ENCODE measurements at regions not wholly inside any gene's neighbourhood (a gene's known extent, or its start where the extent isn't known, plus 50 kb on each side); places are given as distances from the start of the nearest gene placed in this dataset.

GRCh38 chr12:125775507-125775906, 710.3 kb downstream of the AACS start:
- no peak overlapping the region for H3K4me3 ChIP-seq (ENCODE audit: low read depth, low read length)
- H3K4me1 ChIP-seq (ENCODE audit: control insufficient read depth, insufficient read depth, low read length): no peaks in the 10 kb centered on the region
- H3K9ac ChIP-seq (ENCODE audit: low read depth, low read length): no peak overlapping the region
- no peaks in the 10 kb centered on the region for H3K36me3 ChIP-seq (ENCODE audit: control insufficient read depth, insufficient read depth, low read length)
- peaks cover 9% of the 10 kb centered on the region for H3K27me3 ChIP-seq (ENCODE audit: control insufficient read depth, insufficient read depth, low read length)
- H3K9me3 ChIP-seq (ENCODE audit: control insufficient read depth, insufficient read depth, low read length): peaks cover 5% of the 10 kb centered on the region

GRCh38 chr12:125776212-125776611, 711.0 kb downstream of the AACS start:
- H3K36me3 ChIP-seq (ENCODE audit: control insufficient read depth, insufficient read depth, low read length): no peaks in the 10 kb centered on the region
- no peak overlapping the region for H3K9ac ChIP-seq (ENCODE audit: low read depth, low read length)
- H3K4me3 ChIP-seq (ENCODE audit: low read depth, low read length): no peak overlapping the region
- peaks cover 9% of the 10 kb centered on the region for H3K27me3 ChIP-seq (ENCODE audit: control insufficient read depth, insufficient read depth, low read length)
- H3K4me1 ChIP-seq (ENCODE audit: control insufficient read depth, insufficient read depth, low read length): no peaks in the 10 kb centered on the region
- H3K9me3 ChIP-seq (ENCODE audit: control insufficient read depth, insufficient read depth, low read length): peaks cover 5% of the 10 kb centered on the region

GRCh38 chr12:125786143-125786542, 720.9 kb downstream of the AACS start:
- H3K36me3 ChIP-seq (ENCODE audit: control insufficient read depth, insufficient read depth, low read length): no peaks in the 10 kb centered on the region
- no peaks in the 10 kb centered on the region for H3K27me3 ChIP-seq (ENCODE audit: control insufficient read depth, insufficient read depth, low read length)
- H3K4me1 ChIP-seq (ENCODE audit: control insufficient read depth, insufficient read depth, low read length): no peaks in the 10 kb centered on the region
- H3K4me3 ChIP-seq (ENCODE audit: low read depth, low read length): no peak overlapping the region
- H3K9me3 ChIP-seq (ENCODE audit: control insufficient read depth, insufficient read depth, low read length): peaks cover 9% of the 10 kb centered on the region
- H3K9ac ChIP-seq (ENCODE audit: low read depth, low read length): no peak overlapping the region

GRCh38 chr12:125794401-125794800, 729.2 kb downstream of the AACS start:
- Histone ChIP-seq H3K36me3 (ENCODE audit: control insufficient read depth, insufficient read depth, low read length) (no peaks in the 10 kb centered on the region), H3K9ac (ENCODE audit: low read depth, low read length) (no peak overlapping the region), H3K4me3 (ENCODE audit: low read depth, low read length) (no peak overlapping the region), H3K9me3 (ENCODE audit: control insufficient read depth, insufficient read depth, low read length) (peaks cover 8% of the 10 kb centered on the region), H3K27me3 (ENCODE audit: control insufficient read depth, insufficient read depth, low read length) (no peaks in the 10 kb centered on the region), H3K4me1 (ENCODE audit: control insufficient read depth, insufficient read depth, low read length) (no peaks in the 10 kb centered on the region)

GRCh38 chr12:125797421-125798175, 732.4 kb downstream of the AACS start:
- no peak overlapping the region for H3K9ac ChIP-seq (ENCODE audit: low read depth, low read length)
- no peaks in the 10 kb centered on the region for H3K4me1 ChIP-seq (ENCODE audit: control insufficient read depth, insufficient read depth, low read length)
- no peak overlapping the region for H3K4me3 ChIP-seq (ENCODE audit: low read depth, low read length)
- no peaks in the 10 kb centered on the region for H3K36me3 ChIP-seq (ENCODE audit: control insufficient read depth, insufficient read depth, low read length)
- H3K27me3 ChIP-seq (ENCODE audit: control insufficient read depth, insufficient read depth, low read length): no peaks in the 10 kb centered on the region
- peaks cover 8% of the 10 kb centered on the region for H3K9me3 ChIP-seq (ENCODE audit: control insufficient read depth, insufficient read depth, low read length)

GRCh38 chr12:125804660-125805059, 739.4 kb downstream of the AACS start:
- Histone ChIP-seq H3K4me3 (ENCODE audit: low read depth, low read length) (no peak overlapping the region), H3K27me3 (ENCODE audit: control insufficient read depth, insufficient read depth, low read length) (no peaks in the 10 kb centered on the region), H3K9me3 (ENCODE audit: control insufficient read depth, insufficient read depth, low read length) (no peaks in the 10 kb centered on the region), H3K36me3 (ENCODE audit: control insufficient read depth, insufficient read depth, low read length) (no peaks in the 10 kb centered on the region), H3K9ac (ENCODE audit: low read depth, low read length) (no peak overlapping the region), H3K4me1 (ENCODE audit: control insufficient read depth, insufficient read depth, low read length) (no peaks in the 10 kb centered on the region)

GRCh38 chr12:125824276-125824675, 759.0 kb downstream of the AACS start:
- Histone ChIP-seq H3K4me3 (ENCODE audit: low read depth, low read length) (no peak overlapping the region), H3K27me3 (ENCODE audit: control insufficient read depth, insufficient read depth, low read length) (no peaks in the 10 kb centered on the region), H3K9me3 (ENCODE audit: control insufficient read depth, insufficient read depth, low read length) (peaks cover 4% of the 10 kb centered on the region), H3K4me1 (ENCODE audit: control insufficient read depth, insufficient read depth, low read length) (no peaks in the 10 kb centered on the region), H3K36me3 (ENCODE audit: control insufficient read depth, insufficient read depth, low read length) (no peaks in the 10 kb centered on the region), H3K9ac (ENCODE audit: low read depth, low read length) (no peak overlapping the region)

- Histone ChIP-seq H3K9ac (ENCODE audit: low read depth, low read length) (no peak overlapping the region), H3K4me1 (ENCODE audit: control insufficient read depth, insufficient read depth, low read length) (no peaks in the 10 kb centered on the region), H3K36me3 (ENCODE audit: control insufficient read depth, insufficient read depth, low read length) (no peaks in the 10 kb centered on the region)
Measured at GRCh38 chr12:125835852-125836251, 770.6 kb downstream of the AACS start.

GRCh38 chr12:125836647-125837046, 771.4 kb downstream of the AACS start:
- no peak overlapping the region for H3K9ac ChIP-seq (ENCODE audit: low read depth, low read length)
- no peaks in the 10 kb centered on the region for H3K4me1 ChIP-seq (ENCODE audit: control insufficient read depth, insufficient read depth, low read length)
- no peaks in the 10 kb centered on the region for H3K27me3 ChIP-seq (ENCODE audit: control insufficient read depth, insufficient read depth, low read length)
- H3K9me3 ChIP-seq (ENCODE audit: control insufficient read depth, insufficient read depth, low read length): no peaks in the 10 kb centered on the region
- H3K4me3 ChIP-seq (ENCODE audit: low read depth, low read length): no peak overlapping the region
- no peaks in the 10 kb centered on the region for H3K36me3 ChIP-seq (ENCODE audit: control insufficient read depth, insufficient read depth, low read length)

More at GRCh38 chr12:125835852-125836251, 770.6 kb downstream of the AACS start:
- no peaks in the 10 kb centered on the region for H3K9me3 ChIP-seq (ENCODE audit: control insufficient read depth, insufficient read depth, low read length)
- no peaks in the 10 kb centered on the region for H3K27me3 ChIP-seq (ENCODE audit: control insufficient read depth, insufficient read depth, low read length)
- H3K4me3 ChIP-seq (ENCODE audit: low read depth, low read length): no peak overlapping the region

- Histone ChIP-seq H3K4me1 (ENCODE audit: control insufficient read depth, insufficient read depth, low read length) (no peaks in the 10 kb centered on the region), H3K9me3 (ENCODE audit: control insufficient read depth, insufficient read depth, low read length) (peaks cover 5% of the 10 kb centered on the region), H3K9ac (ENCODE audit: low read depth, low read length) (no peak overlapping the region), H3K4me3 (ENCODE audit: low read depth, low read length) (no peak overlapping the region), H3K36me3 (ENCODE audit: control insufficient read depth, insufficient read depth, low read length) (no peaks in the 10 kb centered on the region), H3K27me3 (ENCODE audit: control insufficient read depth, insufficient read depth, low read length) (no peaks in the 10 kb centered on the region)
Measured at GRCh38 chr12:125841332-125841731, 776.1 kb downstream of the AACS start.

GRCh38 chr12:125852116-125852515, 786.9 kb downstream of the AACS start:
- H3K27me3 ChIP-seq (ENCODE audit: control insufficient read depth, insufficient read depth, low read length): no peaks in the 10 kb centered on the region
- no peaks in the 10 kb centered on the region for H3K36me3 ChIP-seq (ENCODE audit: control insufficient read depth, insufficient read depth, low read length)
- no peaks in the 10 kb centered on the region for H3K4me1 ChIP-seq (ENCODE audit: control insufficient read depth, insufficient read depth, low read length)
- H3K9me3 ChIP-seq (ENCODE audit: control insufficient read depth, insufficient read depth, low read length): peaks cover 5% of the 10 kb centered on the region
- H3K4me3 ChIP-seq (ENCODE audit: low read depth, low read length): no peak overlapping the region
- no peak overlapping the region for H3K9ac ChIP-seq (ENCODE audit: low read depth, low read length)

- Histone ChIP-seq H3K9me3 (ENCODE audit: control insufficient read depth, insufficient read depth, low read length) (peaks cover 1% of the 10 kb centered on the region), H3K36me3 (ENCODE audit: control insufficient read depth, insufficient read depth, low read length) (no peaks in the 10 kb centered on the region), H3K9ac (ENCODE audit: low read depth, low read length) (no peak overlapping the region), H3K27me3 (ENCODE audit: control insufficient read depth, insufficient read depth, low read length) (no peaks in the 10 kb centered on the region), H3K4me3 (ENCODE audit: low read depth, low read length) (no peak overlapping the region), H3K4me1 (ENCODE audit: control insufficient read depth, insufficient read depth, low read length) (no peaks in the 10 kb centered on the region)
Measured at GRCh38 chr12:125852679-125853078, 787.4 kb downstream of the AACS start.
